ENCODE measurements at regions not wholly inside any gene's neighbourhood (a gene's known extent, or its start where the extent isn't known, plus 50 kb on each side); places are given as distances from the start of the nearest gene placed in this dataset.
"Not testable (repeated sequence)": the region's sequence is repeated elsewhere in the genome, so short reads cannot be mapped to it uniquely, and the experiment has no call there.

DNA sequence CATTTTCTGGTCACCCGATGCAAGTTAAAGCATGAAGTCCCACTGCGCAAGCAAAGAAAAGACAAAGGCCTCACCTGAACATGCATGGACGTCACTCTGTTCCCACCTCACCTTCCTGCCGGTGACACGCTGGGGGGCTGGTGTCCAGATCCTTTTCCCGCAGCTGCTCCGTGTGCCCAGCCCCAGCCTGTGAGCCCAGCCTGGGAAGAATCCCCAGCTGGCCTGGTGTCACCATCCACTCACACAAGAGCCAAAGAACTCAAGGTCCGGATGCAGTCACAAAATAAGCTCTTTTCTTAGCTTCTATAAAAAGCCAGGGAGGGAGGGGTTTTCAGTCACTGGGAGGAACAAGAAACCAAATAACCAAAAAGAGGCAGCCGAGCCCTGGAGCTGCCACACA, 249.9 kb downstream of the COL4A1 start:
- Histone ChIP-seq H3K4me3 (no peak overlapping the region), H3K9me3 (replicated peaks) (no peaks in the 10 kb centered on the region), H3K36me3 (no peaks in the 10 kb centered on the region), H3K27ac (no peak overlapping the region), H3K27me3 (no peaks in the 10 kb centered on the region), H3K4me1 (no peaks in the 10 kb centered on the region)
- DNase-seq: no peak

DNA sequence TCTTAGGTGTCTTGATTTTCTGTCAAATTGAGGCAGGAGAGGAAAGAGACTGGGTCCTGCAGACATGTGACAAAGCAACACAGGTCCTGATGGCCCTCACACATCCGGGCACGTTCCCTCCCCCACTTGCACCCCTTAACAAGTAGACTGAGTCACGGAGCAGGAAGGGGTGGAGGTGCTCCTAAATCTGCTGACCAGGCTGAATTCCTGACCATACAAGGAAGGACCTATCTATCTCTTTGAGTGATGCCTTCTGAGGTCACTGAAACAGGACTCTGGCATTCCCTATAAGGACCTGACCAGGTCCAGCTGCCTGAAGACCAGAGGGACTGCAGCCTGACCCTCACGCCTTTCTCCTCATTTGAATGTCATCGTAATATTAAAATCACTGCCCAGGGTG, 250.3 kb downstream of the COL4A1 start:
- Histone ChIP-seq H3K9me3 (replicated peaks) (no peaks in the 10 kb centered on the region), H3K27ac (no peak overlapping the region), H3K27me3 (no peaks in the 10 kb centered on the region), H3K4me1 (no peaks in the 10 kb centered on the region), H3K36me3 (no peaks in the 10 kb centered on the region), H3K4me3 (no peak overlapping the region)
- DNase-seq: no peak

DNA sequence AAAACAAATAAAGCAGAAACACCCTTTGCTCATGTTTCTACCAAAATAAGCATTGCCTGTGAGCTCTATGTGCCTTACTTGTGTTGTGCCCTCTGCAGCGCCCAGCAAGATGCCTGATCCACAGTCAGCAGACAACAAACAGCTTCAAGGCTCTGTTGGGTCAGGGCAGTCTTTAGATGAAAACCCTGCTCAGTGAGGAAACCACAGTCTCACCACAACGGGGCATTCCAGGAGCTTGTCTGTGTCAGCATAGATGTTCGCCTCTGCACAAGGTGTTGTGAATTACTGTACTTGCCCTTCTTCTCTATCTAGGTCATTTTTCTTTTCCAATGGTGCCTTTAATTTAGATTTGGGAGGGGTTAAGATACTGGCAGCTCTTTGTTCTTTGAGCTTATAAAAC, 251.9 kb downstream of the COL4A1 start:
- H3K4me1 ChIP-seq: no peaks in the 10 kb centered on the region
- no peaks in the 10 kb centered on the region for H3K36me3 ChIP-seq
- H3K4me3 ChIP-seq: no peak overlapping the region
- no peaks in the 10 kb centered on the region for H3K9me3 ChIP-seq (replicated peaks)
- H3K27ac ChIP-seq: no peak overlapping the region
- no peaks in the 10 kb centered on the region for H3K27me3 ChIP-seq
- DNase-seq: no peak

DNA sequence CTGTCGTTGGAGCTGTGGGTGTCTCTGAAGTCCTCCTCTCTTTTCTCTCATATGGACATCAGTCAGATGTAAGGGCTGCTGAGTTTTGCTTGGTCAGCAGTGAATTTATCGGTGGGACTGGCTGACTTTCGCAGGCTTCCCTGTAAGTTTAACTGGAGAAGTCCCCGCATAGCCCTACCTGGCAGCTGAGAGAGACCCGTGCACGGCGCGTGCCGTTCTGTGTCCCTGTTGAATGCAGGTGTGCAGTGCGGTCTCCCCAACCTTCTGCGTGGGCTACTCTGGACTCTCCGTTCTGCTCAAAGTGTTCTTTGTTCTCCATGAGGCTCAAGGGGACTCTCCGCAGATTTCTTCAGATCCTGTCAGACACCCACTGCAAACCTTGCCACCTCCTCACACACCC, 252.9 kb downstream of the COL4A1 start:
- Histone ChIP-seq H3K27ac (no peak overlapping the region), H3K9me3 (replicated peaks) (no peaks in the 10 kb centered on the region), H3K4me3 (no peak overlapping the region), H3K4me1 (no peaks in the 10 kb centered on the region), H3K27me3 (no peaks in the 10 kb centered on the region), H3K36me3 (no peaks in the 10 kb centered on the region)
- no peak for DNase-seq

DNA sequence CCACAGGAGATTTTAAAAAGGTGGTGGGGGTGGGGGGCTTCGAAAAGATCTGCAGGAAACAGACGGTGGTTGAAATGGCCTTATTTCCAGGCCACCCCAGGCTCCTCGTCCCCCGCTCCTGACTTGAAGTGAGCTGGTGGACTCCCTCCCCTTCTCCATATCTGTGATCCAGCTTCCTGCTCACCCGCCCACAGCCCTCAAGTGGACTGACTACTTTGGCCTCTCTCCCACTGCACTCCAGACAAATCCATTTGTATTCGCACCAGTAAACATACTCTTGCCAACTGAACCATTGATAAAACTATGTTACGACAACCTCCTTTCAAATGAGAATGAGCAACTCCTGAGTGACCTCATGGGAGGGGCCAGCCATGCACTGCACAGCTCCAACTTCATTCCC, 259.5 kb downstream of the COL4A1 start:
- H3K9me3 ChIP-seq (replicated peaks): no peaks in the 10 kb centered on the region
- H3K27ac ChIP-seq: no peak overlapping the region
- DNase-seq: no peak
- H3K4me3 ChIP-seq: no peak overlapping the region
- no peaks in the 10 kb centered on the region for H3K27me3 ChIP-seq
- no peaks in the 10 kb centered on the region for H3K36me3 ChIP-seq
- no peaks in the 10 kb centered on the region for H3K4me1 ChIP-seq

DNA sequence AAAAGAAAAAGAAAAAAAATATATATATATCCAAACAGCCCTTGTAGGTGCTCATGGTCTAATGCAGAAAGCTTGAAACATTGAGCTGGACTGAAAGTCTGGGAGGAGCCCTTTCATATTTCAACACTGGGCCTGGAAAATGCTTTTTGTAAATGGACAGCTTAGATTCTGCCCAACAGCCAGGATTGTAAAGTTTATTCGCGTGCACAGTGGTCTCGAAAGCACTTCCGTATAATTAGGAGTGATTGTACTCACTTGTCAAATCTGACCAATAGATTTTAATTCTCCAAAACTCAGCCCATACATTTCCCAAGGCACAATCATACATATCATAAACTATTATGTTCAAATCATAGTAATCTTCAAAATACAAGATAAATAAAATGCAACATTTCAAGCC, 260.1 kb downstream of the COL4A1 start:
- no peak for DNase-seq
- Histone ChIP-seq H3K36me3 (no peaks in the 10 kb centered on the region), H3K9me3 (replicated peaks) (no peaks in the 10 kb centered on the region), H3K4me1 (no peaks in the 10 kb centered on the region), H3K27ac (no peak overlapping the region), H3K4me3 (no peak overlapping the region), H3K27me3 (no peaks in the 10 kb centered on the region)

DNA sequence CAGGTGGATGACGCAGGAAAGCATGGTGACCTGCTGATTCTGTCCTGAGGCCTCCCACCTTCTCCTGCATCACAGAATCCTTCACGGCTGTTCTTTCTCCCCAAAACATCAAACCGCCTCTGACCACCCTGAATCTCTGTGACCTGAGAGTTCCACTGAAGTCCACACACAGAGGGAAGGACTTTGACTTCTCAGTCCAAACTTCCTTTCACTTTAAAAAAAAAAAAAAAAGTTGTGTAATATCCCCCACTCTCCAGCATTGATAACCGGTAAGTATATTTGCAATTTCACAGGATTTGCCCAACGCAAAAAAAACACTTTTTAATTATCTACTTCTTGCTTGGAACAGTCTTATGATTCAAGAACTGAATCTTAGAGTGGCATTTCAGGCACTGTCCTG, 259.5 kb upstream of the IRS2 start:
- Histone ChIP-seq H3K27me3 (no peaks in the 10 kb centered on the region), H3K4me1 (no peaks in the 10 kb centered on the region), H3K36me3 (no peaks in the 10 kb centered on the region), H3K4me3 (no peak overlapping the region), H3K27ac (no peak overlapping the region), H3K9me3 (replicated peaks) (no peaks in the 10 kb centered on the region)
- DNase-seq: no peak

DNA sequence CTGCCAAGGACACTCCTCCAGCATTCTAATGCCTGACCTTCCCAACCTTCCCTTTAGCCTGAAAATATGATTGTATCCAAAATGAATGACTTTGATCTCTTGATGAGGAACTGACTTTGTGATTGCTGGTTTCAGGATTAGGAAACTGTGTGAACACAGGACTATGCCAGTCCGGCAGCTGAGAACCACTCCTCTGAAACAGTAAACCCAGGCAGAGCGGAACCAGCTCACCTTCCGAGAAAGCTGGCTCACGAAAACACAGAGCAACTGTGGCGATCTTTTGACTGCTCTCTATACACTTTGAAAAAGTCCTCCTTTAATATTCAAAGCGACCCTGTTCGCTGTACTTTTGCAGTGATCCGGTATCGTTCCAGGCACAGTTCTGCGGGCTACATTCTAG, 258.8 kb upstream of the IRS2 start:
- H3K9me3 ChIP-seq (replicated peaks): no peaks in the 10 kb centered on the region
- no peaks in the 10 kb centered on the region for H3K27me3 ChIP-seq
- no peak overlapping the region for H3K27ac ChIP-seq
- no peaks in the 10 kb centered on the region for H3K36me3 ChIP-seq
- DNase-seq: no peak
- no peaks in the 10 kb centered on the region for H3K4me1 ChIP-seq
- H3K4me3 ChIP-seq: no peak overlapping the region

DNA sequence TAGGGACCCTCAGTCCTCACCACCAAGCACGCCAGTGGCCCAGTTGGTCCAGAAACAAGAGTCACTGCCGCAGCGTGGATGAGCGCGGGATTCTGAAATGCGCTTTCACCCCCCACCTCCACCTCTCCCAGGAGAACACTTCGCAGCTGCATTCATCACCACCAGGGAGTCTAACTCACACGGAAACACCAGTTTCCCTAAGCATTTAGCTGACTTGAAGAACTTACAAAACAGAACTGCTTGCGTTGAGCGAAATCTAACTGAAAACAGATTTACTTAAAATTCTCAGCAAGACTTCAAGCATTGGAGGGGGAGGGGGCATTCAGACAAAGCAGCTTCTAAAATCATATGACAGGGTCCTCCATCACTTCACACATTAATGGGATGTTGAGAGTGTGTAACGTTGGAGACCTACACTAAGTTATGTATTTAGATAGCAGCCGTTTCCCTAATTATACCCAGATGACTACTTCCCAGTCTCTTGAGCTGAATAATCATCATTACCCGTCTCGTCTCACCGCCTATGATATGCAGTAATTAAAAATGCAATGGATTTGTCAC, 258.2 kb upstream of the IRS2 start:
- no peak for DNase-seq
- H3K4me1 ChIP-seq: no peaks in the 10 kb centered on the region

DNA sequence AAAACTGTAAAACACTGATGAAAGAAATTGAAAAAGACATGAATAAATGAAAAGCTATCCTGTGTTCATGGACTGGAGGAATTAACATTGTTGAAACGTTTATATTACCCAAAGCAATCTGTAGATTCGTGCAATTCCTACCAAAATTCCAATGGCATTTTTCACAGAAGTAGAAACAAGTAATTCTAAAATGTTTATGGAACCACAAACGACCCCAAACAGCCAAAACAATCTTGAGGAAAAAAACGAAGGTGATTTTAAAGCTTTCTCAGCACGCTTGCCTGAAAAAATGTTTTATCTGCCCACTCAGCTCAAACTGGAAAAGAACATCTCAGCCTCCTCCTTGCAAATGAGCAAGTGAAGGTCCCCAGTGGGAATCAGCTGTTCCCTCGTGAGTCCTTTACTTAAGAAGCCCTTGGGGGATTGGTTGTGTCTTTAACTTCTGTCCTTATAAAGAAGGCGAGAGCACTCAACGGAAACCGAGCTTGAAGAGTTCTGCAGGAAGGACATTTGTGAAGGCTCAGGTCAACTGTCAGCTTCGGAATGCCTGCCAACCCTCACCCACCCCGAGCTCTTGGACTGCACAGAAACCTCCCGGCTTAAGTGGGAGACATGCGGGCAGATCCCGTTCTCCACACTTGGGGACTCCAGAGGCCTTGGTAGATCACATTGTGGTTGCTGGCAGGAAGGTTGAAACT, 256.0 kb upstream of the IRS2 start:
- Histone ChIP-seq H3K27me3 (no peaks in the 10 kb centered on the region), H3K27ac (no peak overlapping the region), H3K4me1 (no peaks in the 10 kb centered on the region), H3K4me3 (no peak overlapping the region), H3K9me3 (replicated peaks) (no peaks in the 10 kb centered on the region), H3K36me3 (no peaks in the 10 kb centered on the region)
- no peak for DNase-seq

More for the DNA sequence above, 258.2 kb upstream of the IRS2 start:
- no peaks in the 10 kb centered on the region for H3K9me3 ChIP-seq (replicated peaks)
- no peak overlapping the region for H3K4me3 ChIP-seq
- no peak overlapping the region for H3K27ac ChIP-seq
- no peaks in the 10 kb centered on the region for H3K36me3 ChIP-seq
- H3K27me3 ChIP-seq: no peaks in the 10 kb centered on the region

DNA sequence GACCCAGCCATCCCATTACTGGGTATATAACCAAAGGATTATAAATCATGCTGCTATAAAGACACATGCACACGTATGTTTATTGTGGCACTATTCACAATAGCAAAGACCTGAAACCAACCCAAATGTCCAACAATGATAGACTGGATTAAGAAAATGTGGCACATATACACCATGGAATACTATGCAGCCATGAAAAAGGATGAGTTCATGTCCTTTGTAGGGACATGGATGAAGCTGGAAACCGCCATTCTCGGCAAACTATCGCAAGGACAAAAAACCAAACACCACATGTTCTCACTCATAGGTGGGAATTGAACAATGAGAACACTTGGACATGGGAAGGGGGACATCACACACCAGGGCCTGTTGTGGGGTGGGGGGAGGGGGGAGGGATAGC, 255.3 kb upstream of the IRS2 start:
- H3K27me3 ChIP-seq, H3K36me3 ChIP-seq: not testable (repeated sequence)

DNA sequence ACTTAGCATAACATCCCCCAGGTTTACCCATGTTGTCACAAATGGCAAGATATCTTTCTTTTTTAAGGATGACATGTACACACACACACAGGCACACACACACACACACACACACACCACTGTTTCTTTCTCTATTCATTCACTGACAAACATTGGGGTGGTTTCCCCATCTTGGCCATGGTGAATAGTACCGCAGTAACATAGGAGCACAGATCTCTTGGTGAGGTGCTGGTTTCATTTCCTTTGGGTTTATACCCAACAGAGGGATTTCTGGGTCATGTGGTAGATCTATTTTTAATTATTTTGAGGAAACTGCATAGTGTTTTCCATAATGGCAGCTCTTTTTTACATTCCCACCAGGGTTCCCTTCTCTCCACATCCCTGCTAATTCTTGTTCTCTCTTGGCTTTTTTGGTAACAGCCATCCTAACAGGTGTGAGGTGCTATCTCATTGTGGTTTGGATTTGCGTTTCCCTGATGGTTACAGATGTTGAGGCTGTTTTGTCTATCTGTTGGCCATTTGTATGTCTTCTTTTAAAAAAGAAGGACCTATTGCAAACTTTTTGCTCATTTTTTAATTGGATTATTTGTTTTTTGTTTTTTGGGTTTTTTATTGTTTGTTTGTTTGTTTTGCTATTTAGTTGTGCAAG, 251.7 kb upstream of the IRS2 start:
- no peaks in the 10 kb centered on the region for H3K27me3 ChIP-seq
- H3K27ac ChIP-seq: no peak overlapping the region
- no peaks in the 10 kb centered on the region for H3K4me1 ChIP-seq
- no peak overlapping the region for H3K4me3 ChIP-seq
- no peaks in the 10 kb centered on the region for H3K36me3 ChIP-seq
- no peaks in the 10 kb centered on the region for H3K9me3 ChIP-seq (replicated peaks)
- no peak for DNase-seq

More for the DNA sequence above, 255.3 kb upstream of the IRS2 start:
- not testable (repeated sequence) for H3K4me1 ChIP-seq; H3K4me3 ChIP-seq; DNase-seq; H3K9me3 ChIP-seq (replicated peaks); H3K27ac ChIP-seq

DNA sequence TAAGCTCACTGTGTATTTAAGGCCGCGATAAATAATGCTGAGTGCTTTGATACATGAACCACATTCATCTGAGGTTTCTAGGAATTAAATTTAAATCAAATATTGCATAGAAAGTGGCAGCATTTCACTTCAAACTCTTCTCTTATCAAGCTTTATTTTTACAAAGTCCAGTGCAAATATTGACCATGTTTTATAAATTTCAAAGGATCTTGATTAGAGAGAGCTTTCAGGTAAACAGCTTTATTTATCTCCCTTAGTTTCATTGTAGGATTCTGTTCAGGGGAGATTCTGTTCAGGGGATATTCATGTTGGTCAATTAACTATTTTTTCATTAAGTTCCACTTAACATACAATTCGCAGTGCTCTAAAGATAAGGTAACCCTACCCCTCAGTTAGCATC, 249.7 kb upstream of the IRS2 start:
- no peaks in the 10 kb centered on the region for H3K4me1 ChIP-seq
- H3K27ac ChIP-seq: no peak overlapping the region
- H3K4me3 ChIP-seq: no peak overlapping the region
- no peaks in the 10 kb centered on the region for H3K9me3 ChIP-seq (replicated peaks)
- H3K27me3 ChIP-seq: no peaks in the 10 kb centered on the region
- no peaks in the 10 kb centered on the region for H3K36me3 ChIP-seq
- DNase-seq: no peak

DNA sequence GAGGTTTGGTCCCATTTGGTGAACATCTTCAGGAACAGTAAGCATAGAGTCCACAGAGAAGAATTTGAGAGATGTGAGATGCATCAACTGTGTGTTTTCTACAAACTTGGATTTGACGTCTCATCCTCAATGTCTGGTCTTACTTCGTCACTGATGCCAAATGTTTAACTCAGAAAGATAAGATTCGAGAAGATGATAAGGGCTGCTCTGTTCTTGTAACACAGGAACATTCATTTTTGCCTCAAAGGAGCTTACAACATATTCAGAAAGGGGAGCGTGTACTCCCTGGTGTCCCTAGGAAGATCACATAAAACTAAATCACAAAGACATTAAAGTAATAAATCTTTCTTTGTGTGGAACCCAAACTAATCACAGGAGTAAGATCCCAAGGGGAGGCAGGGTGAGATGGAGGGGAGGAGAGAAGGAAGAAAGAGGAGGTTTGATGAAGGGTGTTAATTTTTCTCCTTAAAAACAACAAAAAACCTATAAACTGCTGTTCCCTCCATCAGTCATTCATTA, 247.7 kb upstream of the IRS2 start:
- Histone ChIP-seq H3K4me1 (peaks cover 4% of the 10 kb centered on the region; the same call in 1 of the 2 replicates), H3K36me3 (no peaks in the 10 kb centered on the region), H3K27me3 (no peaks in the 10 kb centered on the region), H3K4me3 (no peak overlapping the region), H3K27ac (no peak overlapping the region), H3K9me3 (replicated peaks) (no peaks in the 10 kb centered on the region)
- no peak for DNase-seq

DNA sequence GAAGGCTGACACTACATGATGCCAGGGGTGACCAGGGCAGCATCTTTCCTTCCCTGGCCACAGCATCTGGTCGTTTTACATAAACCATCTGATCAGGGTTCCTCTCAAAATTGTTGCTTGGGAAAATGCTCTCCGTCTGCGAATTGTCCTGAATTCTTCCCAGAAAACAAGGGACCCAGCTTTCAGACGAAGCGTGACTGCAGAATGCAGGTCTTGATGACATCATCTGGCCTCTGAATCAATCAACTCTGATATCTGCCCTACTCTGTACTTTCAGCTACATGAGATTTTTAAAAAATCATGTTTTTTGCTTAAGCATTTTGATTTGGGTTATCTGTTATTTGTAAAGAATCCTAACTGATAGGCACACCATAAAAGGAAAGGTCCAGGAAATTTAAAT, 246.6 kb upstream of the IRS2 start:
- H3K36me3 ChIP-seq: no peaks in the 10 kb centered on the region
- no peaks in the 10 kb centered on the region for H3K27me3 ChIP-seq
- no peak for DNase-seq
- H3K9me3 ChIP-seq (replicated peaks): no peaks in the 10 kb centered on the region
- H3K4me3 ChIP-seq: no peak overlapping the region
- H3K4me1 ChIP-seq: peaks cover 4% of the 10 kb centered on the region; the same call in 1 of the 2 replicates
- no peak overlapping the region for H3K27ac ChIP-seq
